GM21360 (cell line): ENCODE measurements at regions not wholly inside any gene's neighbourhood (a gene's known extent, or its start where the extent isn't known, plus 50 kb on each side); places are given as distances from the start of the nearest gene placed in this dataset.
"Not testable (repeated sequence)": the region's sequence is repeated elsewhere in the genome, so short reads cannot be mapped to it uniquely, and the experiment has no call there.

ENCODE experiments used
- ATAC-seq: cut with Tn5 transposase; IDR thresholded peaks from one replicate; pipeline ENCODE4 v1.9.1; 2021; ENCODE audit warnings: mild to moderate bottlenecking, moderate library complexity; ENCODE audit not compliant: unreplicated experiment

GRCh38 chr15:96790004-96790403 lies 459.5 kb downstream of the NR2F2 start:
- no peak for ATAC-seq

- ATAC-seq: no peak
These were observed 461.7 kb downstream of the NR2F2 start for GRCh38 chr15:96792216-96792615.

- ATAC-seq: no peak
These were observed 466.3 kb downstream of the NR2F2 start for GRCh38 chr15:96796841-96797240.

- ATAC-seq: no peak
These were observed 471.2 kb downstream of the NR2F2 start for GRCh38 chr15:96801576-96802150.

DNA sequence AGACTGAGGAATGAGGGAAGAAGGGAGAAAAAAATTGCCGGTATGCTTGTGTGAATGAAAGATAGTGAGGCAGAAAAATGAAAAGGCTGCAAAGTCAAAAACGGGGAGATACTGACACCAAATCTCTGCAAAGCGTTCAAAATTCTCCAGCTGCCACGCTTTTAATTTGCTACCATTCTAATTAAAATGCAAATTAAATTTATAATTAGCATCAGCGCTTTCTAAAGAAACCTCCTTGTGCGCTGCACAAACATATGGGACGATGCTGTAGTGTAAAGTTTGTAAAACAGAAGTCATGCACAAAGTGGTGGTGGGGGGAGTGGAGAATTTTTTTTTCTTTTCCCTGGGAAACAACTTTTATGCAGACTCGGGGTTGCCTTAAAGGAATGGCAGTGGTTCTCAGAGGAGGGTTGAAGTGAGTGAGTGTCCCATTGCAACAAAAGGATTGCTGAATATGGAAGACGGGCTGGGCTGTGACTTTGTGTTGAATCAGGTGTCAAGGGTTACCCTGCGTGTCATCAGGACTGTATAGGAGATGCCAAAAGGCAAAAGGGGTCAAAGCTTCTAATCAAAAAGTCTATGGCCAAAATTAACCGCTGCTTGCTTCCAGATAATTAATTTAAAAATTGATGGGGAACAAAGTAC lies 472.2 kb downstream of the NR2F2 start:
- ATAC-seq: no peak

DNA sequence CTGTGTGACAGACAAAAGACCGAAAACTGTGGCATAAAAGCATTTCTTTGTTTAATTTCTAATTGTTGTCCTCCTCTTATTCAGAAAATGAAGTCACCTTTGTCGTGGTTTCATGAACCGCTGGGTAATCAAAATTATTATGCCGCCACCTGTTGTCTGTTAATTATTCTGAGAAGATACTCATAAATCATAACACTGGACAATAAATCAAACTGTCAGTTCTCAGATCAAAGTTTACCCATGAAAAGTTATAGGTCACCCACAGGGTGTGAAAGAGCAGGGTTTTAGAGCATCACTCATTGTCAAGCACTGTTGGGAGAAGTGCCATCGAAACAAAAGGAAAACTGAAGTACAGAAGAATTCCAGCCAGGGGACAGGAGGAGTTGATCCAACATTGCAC lies 474.3 kb downstream of the NR2F2 start:
- ATAC-seq: no peak

DNA sequence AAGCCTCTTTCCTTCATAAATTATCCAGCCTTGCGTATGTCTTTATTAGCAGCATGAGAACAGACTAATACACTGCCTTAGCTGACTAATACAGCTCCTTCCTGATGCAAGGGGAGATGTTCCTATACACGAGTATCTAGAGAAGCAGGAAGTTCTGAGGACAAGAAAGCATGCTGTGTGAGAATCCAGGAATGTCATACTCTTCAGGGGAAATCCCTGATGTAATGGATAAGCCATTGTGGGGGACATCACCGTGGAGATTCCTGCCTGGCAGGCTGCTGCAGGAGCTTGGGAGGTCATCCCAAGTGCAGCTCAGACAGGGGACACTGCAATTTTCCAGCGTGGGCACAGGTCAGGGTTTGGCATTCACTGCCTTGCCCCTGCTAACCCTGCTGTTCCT lies 476.9 kb downstream of the NR2F2 start:
- ATAC-seq: no peak

- no peak for ATAC-seq
These were observed 487.4 kb downstream of the NR2F2 start for GRCh38 chr15:96817900-96818299.

- ATAC-seq: no peak
These were observed 488.4 kb downstream of the NR2F2 start for GRCh38 chr15:96818861-96819260.

- no peak for ATAC-seq
These were observed 497.5 kb downstream of the NR2F2 start for GRCh38 chr15:96827981-96828380.

DNA sequence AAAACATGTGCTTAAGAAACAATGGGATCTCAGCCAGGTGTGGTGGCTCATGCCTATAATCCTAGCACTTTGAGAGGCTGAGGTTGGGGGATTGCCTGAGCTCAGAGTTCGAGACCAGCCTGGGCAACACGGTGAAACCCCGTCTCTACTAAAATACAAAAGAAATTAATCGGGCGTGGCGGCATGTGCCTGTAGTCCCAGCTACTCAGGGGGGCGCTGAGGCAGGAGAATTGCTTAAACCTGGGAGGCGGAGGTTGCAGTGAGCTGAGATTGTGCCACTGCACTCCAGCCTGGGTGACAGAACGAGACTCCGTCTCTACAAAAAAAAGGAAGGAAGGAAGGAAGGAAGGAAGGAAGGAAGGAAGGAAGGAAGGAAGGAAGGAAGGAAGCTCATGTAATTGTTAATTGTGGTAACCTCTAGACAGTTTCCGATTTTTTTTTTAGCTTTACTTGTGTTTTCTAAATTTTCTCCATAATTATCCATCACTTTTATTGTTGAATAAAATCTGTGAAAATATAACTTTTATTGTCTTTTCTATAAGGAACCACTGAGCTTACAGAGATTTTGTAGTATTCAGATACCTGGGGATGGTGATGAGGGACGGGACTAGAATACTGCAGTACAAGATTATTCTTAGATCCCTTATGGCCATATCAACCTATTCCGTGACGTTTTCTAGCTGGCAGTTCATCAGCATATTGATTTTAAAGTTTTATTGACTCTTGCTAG lies 506.9 kb downstream of the NR2F2 start:
- no peak for ATAC-seq

GRCh38 chr15:96838081-96838480 lies 507.6 kb downstream of the NR2F2 start:
- no peak for ATAC-seq

GRCh38 chr15:96849271-96849900 lies 518.9 kb downstream of the NR2F2 start:
- no peak for ATAC-seq

DNA sequence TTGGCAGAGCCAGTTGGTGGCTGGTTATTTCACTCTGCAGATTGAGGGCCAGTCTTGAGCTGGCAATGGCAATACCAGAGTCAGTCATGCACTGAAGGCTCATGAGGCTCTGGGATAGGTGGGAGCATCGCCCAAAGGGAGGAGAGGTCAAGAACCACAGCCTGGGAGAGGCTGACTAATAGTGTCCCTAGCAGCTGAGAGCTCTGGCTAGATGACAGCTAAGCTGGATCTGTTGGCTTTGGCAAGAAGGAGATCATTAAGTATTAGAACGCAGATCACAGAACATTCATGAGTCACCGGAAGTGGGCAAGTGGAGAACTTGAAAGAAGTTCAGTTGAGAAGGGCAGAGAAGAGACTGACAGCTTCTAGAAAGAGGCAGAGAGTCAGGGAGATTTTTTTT lies 521.1 kb downstream of the NR2F2 start:
- ATAC-seq: no peak

GRCh38 chr15:96858694-96859093 lies 528.2 kb downstream of the NR2F2 start:
- no peak for ATAC-seq

- ATAC-seq: no peak
These were observed 530.2 kb downstream of the NR2F2 start for GRCh38 chr15:96860741-96861140.

DNA sequence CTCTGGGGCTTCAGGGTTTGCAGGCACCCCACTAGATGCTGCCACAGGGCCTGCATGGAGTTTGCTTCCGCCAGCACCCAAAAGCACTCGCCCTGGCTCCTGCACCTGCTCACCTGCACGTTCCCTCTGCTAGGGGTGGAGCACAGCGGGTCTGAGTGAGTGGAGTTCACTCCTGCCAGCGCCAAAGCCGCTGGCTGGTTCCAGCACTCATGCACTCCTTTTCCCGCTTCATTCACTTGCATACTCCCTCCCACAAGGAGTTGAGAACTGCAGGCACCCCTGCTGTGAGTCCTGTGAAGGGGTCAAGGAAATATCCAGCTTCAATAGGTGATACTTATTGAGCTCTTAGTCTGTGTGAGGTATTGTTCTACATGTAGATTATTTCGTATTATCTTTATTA lies 537.5 kb downstream of the NR2F2 start:
- ATAC-seq: no peak

GRCh38 chr15:96869122-96869521 lies 538.6 kb downstream of the NR2F2 start:
- ATAC-seq: no peak

DNA sequence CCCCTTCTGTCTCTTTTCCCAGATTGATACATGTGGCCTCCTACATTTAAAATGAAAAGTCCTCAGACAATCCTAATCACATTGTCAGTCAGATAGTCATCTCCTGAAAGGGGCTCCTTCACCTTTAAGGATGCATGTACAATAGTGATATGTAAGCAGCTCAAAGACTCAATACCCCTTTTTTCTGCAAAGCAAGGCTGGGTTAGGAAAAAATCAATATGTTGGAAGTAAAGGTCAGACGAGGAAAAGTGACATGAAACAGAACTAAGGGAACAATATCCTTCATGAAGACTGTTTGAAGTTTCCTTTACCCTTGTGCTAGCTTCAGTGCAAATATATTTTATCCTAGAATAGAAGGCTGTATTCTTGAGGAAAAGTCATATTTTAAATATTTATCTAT lies 539.3 kb downstream of the NR2F2 start:
- no peak for ATAC-seq

DNA sequence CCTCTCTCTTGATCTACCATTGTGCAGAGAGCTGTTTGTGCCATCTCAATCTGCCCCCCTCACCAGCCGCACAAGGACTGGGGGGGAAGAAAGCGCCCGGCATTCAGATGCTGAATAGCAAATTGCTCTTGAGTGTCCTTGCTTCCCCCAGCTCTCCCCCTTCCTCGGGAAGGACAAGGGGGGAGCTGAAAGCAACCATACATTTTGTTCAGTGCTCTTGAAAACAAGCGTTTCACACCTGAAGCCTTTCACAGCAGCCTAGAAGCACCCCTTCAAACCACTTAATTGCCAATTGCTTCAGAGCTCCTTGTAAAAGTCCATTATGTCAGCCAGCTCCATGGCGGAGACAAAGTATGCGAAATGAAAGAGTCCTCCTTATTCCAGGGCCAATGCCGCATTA lies 540.1 kb downstream of the NR2F2 start:
- ATAC-seq: no peak

DNA sequence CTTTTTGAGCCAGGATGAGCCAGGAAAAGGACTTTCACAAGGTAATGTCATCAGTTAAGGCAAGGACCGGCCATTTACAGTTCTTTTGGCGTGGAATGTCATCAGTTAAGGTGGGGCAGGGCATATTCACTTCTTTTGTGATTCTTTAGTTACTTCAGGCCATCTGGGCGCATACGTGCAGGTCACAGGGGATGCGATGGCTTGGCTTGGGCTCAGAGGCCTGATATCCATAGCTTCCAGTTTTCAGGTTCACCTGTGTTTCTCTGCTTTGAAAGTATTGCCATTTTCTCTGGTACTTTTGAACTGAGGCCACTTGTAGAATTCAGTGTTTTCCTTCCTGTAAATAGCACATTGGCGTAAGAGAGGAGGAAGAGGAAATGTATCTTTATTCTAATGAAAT lies 546.9 kb downstream of the NR2F2 start:
- ATAC-seq: not testable (repeated sequence)

DNA sequence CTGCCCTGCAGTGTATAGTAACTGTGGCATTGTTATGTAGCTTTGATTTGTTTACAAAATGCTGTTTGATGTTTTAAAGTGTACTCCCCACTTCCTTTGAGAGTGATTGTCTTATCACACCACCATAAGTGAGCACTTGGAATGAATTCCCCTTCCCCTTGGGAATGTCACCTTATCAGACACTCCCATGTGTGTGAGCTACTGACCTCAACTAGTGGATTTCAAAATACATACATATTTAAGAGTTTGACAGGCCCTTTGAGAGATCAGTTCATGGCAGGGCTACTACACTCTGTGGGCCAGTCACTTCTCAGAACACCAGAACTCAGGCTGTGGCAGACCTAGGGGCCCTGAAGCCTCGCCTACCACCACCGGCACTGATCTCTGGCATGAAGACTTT lies 547.6 kb downstream of the NR2F2 start:
- ATAC-seq: no peak
